ENCODE measurements at regions not wholly inside any gene's neighbourhood (a gene's known extent, or its start where the extent isn't known, plus 50 kb on each side); places are given as distances from the start of the nearest gene placed in this dataset.
"Not testable (repeated sequence)": the region's sequence is repeated elsewhere in the genome, so short reads cannot be mapped to it uniquely, and the experiment has no call there.

DNA sequence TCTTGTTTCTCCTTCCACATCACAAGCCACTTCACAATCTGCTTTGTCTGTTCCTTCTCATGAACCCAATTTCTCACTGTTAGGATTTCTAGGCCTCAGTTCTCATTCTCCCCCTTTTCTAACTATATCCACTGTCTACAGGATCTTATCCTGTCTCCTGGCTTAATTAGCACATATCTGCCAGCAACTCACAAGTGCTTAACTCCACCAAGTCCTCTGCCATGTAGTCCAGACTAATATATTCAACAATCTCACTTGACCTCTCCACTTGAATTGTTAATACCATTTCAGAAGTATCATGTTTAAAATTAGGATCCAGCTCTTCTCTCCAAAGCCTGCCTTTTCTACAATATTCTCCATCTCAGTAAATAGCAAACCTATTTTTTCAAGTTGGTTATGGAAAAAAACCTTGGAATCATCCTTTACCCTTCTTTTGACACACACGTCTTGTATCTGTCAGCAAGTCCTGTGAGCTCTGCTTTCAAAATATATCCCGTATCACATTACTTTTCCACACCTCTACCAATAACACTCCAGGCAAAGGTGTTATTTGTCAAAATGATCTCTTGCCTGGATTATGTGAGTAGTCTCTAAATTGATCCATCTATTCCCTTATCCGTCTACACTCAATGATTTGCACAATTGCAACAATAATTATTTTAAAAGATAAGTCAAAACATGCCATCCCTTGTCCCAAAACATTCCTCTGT is 127.2 kb upstream of the SLIT2 start:
- DNase-seq (ENCODE audit: low read depth): no peak

DNA sequence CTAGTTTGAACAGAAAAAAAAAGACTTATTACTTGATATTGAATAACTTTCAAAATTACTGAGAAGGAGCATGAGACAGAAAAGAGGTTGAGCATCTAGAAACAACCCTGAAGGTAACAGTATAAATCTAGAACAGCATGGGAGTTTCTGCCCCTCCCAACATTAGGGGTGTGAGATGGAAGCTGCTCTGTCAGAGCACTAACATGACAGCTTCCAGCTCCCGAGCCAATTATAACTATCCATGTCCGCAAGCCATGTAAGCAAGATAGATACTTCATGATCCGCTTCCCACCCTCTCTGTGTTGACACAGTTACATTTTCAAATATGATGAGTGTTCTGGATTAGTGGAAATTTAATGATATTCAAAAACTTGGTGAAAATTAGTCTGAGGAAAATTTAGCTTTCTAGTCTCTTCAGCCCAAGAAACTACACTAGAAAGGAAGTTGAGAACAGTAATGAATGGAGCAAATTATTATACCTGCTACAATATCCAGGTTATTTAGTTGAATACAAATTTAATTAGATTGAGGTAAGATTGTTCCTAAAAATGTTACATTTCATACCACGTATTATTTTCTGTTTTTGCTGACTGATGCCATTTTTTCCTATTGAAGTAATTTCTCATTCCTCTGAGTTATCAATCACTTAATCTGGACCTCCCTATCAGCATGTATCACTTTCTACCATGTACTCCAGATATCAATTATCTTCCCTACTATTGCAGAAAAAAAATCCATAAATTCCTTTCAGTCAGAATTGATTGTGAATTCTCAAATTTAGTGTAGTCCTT is 129.3 kb upstream of the SLIT2 start:
- no peak for DNase-seq (ENCODE audit: low read depth)

DNA sequence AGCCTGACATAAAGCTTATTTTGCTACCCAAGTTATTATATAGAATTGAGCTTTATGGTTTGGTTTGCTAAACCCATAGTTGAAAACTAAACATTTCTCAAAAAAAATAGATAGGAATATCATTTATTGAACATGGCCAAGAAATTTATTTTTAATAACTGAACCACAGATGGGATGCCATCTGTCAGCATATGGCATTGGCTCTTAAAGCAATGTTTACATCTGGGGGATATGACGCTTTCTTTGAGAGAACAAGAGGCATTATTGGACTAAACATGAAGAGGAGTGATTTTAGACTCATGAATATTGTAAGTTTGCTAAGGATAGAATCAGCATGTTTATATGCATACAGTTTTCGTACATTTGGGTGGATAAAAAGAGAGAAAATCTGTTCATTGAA is 132.6 kb upstream of the SLIT2 start:
- DNase-seq (ENCODE audit: low read depth): no peak

DNA sequence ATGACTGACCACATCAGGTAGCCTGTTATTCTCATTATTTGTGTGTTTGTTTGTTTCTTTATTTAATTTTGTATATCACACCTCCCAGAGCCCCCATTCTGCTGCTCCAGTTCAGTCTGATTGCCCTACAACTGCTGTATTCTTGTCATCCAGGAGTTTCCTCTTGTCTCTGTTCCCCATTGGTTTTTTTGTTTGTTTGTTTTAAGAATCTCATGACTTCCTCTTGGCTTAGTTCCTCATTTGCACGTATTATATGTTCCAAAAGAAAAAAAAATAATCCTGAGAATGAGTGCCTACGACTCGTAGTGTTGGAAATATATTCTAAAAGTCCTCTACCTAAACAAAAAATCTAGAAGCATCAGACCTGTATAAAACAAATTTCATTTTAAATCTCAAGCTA is 142.3 kb upstream of the SLIT2 start:
- DNase-seq (ENCODE audit: low read depth): no peak

DNA sequence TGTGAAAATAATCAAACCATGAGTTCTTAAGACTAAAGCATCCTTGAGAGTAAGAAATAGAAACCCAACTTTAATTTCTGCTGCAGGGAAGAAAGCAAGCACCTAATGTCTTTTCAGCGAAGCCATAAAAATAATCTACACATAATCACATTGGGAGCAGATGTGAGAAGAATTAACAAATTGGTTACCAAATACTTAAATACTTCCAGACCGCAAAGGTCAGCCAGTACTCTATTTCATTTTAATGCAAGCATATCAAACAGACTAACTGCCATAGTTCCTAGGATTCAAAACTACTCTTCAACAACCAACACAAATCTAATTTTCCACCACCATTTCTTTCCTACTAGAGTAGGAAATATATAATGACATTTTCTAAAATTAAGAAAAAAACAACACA is 144.8 kb upstream of the SLIT2 start:
- DNase-seq (ENCODE audit: low read depth): no peak

DNA sequence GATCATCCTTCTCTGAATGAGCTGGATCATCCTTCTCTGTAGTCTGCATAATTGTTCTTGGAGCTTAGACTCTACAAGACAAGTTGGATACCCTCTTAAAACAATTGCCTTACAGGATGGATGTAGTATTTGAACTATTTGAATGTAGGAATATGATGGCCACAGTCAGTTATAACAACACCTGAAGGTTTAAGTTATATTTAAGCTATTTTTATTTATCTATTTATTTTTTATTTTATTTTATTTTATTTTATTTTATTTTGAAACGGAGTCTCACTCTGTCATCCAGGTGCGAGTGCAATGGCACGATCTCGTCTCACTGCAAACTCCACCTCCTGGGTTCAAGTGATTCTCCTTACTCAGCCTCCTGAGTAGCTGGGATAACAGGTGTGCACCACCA is 149.9 kb upstream of the SLIT2 start:
- no peak for DNase-seq (ENCODE audit: low read depth)

DNA sequence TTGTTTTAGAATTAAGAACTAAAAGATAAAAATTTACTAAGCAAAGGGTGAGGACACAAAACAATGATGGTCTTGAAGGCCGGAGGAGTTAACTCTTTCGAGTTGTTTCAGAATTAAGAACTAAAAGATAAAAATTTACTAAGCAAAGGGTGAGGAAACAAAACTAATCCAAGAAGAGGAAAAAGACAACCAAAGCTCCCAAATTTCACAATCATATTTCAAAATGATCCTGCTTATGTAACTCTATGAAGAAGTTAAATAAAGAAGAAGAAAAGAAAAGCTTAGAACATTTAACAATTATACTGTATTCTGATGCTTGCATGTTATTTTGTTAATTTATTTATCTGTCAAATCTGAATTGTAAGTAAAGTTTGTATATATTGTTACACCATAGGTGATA is 154.8 kb upstream of the SLIT2 start:
- no peak for DNase-seq (ENCODE audit: low read depth)

DNA sequence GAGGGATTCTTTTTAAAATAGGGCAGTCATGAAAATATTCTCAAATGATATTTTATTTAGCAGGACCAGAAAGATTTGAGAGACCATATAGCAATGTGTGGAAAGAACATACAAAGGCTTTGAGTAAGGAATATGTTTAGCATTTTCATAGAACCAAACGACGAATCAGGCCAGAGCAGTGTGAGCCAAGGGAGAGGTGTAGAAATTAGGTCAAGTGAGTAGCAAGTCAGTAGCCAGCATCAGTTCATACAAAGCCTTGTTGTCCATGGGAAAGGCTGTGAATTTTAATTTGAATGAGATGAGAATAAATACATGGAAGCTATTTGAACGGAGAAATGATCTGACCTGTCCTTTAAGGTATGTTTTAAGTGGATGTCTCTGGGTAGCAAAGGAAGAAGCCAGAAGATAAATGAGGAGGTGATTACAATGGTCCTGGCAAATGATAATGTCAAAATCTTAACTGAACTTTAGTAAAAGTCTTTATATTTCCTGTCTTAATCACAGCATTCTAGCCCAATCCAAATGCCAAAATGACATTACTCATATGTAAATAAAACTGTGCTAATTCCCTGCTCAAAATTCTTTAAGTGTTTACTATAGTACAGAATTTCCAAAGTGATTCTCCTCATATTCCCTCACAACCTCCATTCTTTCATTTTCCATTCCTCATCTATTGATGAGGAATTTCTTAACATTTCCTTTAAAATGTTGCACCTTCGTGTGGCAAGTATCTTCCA is 155.7 kb upstream of the SLIT2 start:
- DNase-seq (ENCODE audit: low read depth): no peak

DNA sequence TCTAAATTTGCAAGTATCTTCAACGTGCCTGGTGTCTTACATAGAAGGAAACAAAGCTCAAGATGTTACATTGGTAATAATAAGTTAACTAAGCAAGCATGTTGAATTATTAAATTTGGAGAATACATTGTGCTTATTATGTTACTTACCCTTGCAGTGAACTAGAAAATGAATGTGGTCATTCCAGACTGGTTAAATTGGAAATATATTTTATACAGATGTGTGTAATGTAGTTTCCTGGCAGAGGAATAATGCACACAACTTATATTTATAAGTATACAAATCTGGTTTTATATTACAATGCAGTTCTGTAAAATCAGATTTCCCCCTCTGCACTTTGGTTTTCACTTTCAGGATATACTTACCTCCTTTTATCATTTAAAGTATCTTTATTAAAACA is 159.9 kb upstream of the SLIT2 start:
- no peak for DNase-seq (ENCODE audit: low read depth)

DNA sequence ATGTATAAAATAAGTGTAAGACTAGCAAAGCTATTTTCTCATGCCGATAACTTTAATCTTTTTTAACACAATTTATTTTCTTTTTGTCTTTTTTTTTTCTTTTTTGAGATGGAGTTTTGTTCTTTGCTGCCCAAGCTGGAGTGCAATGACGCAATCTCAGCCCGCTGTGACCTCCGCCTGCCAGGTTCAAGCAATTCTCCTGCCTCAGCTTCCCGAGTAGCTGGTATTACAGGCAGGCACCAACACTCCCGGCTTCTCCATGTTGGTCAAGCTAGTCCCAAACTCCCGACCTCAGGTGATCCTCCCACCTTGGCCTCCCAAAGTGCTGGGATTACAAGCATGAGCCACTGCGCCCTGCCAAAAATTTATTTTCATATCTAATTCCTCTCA is 164.2 kb upstream of the SLIT2 start:
- no peak for DNase-seq (ENCODE audit: low read depth)

DNA sequence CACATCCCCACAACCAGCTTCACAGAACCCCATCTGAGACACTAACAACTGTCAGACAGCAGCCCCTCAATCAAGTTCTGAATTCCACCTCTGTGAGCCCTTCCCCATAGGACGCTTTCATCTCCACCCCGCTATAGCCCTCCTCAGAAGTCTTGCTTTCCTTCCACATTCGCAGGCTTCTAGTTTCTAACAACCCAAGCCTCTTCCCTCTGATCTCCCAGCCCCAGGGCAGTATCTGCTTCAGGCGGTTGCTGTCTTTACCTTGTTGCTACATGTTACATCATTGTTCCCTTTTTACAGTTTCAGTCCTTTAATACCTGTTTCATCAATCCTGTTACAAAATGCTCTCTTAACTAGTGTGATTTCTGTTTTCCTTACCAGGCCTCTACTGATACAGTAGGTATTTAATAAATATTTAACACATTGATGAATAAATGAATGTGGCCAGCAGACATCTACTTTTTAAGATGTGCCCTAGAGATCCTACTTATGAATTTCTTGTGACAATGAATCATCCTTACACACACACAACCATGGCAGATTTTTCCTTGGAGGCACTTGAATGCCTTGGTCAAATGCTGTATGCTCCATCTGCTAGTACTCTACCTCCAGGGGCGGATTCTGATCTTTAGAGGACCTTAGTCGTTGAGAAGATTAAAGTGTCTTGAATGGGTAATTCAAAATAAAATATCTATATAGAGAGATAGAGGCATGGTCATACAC is 164.7 kb upstream of the SLIT2 start:
- no peak for DNase-seq (ENCODE audit: low read depth)

DNA sequence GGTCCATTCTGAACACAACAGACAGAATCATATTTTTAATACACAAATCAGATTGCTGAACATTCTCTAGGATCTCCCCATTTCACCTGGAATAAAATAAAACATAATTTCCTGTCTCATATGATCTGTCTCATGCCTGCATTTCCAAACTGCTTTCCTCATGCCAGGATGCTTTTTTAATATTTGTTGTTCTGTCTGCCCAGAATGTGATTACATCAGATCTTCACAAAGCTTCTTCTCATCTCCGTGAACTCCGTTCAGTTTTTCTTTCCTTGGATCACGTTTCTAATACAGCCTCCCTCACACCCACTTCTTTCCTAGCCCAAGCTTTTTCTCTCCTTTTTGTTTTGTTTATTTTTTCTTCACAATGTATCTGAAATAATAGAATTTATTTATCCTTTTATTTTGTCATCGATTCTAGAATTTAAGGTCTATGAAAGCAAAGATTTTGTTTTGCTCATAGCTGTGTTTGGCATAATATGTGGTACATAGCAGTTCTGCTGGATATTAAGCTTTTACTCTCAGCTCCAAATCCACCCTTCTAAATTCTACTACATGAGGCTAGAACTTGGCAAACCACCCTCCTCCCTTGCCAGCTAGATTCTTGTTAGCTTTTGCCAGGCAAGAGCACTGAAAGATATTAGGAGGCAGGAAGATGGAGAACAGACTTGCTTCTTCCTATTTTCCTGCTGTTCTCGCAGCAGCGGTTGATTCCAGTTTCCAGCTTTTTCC is 165.5 kb upstream of the SLIT2 start:
- DNase-seq (ENCODE audit: low read depth): no peak

DNA sequence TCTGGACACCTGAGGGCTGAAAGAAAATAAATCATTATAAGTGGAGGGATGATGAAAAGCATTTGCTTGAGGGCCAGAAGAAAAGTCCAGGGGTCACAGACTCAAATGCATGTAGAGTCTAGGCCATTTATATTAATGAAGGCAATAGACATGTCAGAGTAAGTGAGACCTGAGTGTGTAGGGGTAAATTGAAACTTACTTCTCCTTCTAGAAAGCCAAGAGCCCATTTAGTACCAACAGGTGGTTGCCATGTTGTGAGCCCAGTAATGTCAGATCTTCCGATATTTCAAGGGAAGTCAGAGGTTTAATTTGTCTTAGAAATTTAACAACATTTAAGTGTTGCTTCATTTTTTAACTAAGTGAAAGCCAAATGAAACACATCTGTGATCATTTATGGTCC is 166.1 kb upstream of the SLIT2 start:
- no peak for DNase-seq (ENCODE audit: low read depth)

DNA sequence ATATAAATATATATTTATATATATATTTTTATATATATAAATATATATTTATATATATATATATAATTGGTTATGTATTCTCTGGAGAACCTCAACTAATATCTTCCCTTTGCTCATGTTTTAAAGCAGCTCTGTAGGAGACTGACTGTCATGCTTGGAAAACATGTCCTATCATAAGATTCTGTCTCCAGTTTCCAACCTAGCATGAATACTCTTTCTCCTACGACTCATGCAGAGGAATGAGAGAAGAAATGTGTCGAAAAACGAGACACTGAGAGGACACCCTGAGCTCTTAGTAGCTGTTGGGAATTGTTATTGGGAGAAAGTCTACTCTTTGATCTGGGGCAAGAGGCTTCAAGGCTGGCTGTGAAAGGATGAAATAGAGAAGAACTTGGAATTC is 166.5 kb upstream of the SLIT2 start:
- DNase-seq (ENCODE audit: low read depth): no peak

DNA sequence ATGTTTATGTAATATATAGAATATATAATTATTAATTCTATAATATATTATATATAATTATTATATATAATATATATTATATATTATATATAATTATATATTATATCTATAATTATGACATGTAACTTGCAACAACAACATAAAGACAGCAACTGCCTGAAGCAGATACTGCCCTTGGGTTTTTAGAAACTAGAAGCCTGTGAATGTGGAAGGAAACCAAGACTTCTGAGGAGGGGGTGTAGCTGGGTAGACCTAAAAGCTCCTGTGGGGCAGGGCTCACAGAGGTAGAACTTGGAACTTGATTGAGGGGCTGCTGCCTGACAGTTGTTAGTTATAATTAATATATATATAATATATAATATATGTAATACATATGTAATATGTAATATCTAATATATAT is 167.2 kb upstream of the SLIT2 start:
- DNase-seq (ENCODE audit: low read depth): no peak

DNA sequence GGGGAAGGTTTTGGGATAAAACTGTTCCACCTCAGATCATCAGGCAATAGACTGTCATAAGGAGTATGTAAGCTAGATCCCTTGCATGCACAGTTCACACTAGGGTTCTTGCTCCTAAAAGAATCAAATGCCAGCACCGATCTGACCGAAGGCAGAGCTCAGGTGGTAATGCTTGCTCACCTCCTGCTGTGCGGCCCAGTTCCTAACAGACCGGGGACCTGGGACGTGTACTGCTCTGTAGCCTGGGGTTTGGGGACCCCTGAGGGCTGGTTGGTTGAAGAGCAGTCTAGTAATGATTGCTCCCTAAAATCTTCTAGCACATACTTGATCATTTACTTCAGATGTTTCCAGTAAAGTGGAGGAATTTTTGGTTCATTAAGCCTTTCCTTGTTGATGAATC is 173.1 kb upstream of the SLIT2 start:
- no peak for DNase-seq (ENCODE audit: low read depth)

DNA sequence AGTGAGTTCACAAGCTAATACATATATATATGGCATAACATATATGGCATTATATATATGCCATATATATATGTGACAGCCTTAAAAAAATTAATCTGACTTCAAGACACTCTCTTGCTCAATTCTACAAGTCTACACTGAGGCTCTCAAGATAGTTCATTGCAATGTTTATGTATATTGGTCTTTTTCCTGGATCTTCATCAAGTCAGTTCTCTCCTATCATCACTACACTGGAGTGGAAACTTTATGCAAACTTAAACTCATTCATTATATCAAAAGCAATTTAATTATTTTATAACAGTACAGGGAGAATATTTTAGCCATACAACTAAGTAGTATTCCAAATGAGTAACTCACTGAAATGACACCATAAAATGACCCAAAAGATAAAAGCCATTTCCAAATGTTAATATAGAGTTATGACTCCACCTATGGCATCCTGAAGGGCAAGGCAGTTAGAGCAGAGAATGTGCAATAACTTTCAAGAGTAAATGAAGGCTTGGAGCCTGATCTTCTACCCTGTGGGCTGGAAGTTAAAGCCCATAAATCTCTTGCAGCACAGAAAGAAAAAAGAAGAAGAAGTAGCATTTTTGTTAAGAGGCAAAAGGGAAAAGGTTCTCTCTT is 176.3 kb upstream of the SLIT2 start:
- no peak for DNase-seq (ENCODE audit: low read depth)

DNA sequence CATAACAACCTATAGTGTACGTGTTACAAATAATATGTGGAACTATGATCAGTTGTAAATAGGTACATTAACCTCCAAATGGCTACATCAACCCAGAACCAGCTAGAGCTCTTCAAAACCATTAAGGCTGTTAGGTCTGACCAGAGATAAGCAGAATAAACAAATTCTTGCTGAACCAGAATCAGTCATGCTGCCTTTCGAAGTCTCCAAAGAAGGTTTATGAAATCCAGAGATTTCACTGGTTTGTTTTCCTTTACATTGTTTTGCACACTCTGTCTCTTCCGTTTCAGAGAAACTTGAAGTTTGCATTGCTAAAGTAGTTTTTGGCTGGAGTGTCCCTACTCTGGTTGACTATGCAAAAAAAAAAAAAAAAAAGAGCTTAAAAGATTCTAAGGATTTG is 177.3 kb upstream of the SLIT2 start:
- DNase-seq (ENCODE audit: low read depth): no peak

DNA sequence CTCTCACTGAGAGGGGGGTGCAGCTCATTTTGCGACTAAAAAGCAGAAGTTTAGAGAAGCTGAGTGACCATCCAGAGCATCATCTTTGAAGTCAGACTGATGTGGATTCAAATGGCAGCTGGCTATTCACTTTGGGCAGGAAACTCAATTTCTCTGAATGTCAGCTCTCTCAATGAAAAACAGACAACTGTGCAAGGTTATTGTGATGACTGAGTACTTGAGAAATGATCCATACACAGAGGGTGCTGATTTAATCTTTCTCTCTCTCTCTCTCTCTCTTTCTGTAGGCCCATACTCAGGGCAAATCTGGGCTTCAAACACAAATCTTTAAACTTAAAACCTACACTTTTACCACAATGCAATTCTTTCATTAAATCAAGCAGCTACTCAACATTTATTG is 185.8 kb upstream of the SLIT2 start:
- no peak for DNase-seq (ENCODE audit: low read depth)

DNA sequence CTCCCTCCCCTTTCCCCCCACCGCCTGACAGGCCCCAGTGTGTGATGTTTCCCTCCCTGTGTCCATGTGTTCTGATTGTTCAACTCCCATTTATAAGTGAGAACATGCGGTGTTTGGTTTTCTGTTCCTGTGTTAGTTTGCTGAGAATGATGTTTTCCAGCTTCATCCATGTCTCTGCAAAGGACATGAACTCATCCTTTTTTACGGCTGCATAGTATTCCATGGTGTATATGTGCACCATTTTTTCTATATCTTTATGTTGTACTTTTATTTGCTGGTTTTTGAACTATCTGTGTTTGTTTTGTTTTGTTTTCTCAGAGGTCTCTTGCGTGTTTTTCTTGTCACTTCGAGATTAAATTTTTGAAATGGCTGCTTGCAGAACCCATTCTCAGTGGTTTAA is 188.8 kb upstream of the SLIT2 start:
- not testable (repeated sequence) for DNase-seq (ENCODE audit: low read depth)

DNA sequence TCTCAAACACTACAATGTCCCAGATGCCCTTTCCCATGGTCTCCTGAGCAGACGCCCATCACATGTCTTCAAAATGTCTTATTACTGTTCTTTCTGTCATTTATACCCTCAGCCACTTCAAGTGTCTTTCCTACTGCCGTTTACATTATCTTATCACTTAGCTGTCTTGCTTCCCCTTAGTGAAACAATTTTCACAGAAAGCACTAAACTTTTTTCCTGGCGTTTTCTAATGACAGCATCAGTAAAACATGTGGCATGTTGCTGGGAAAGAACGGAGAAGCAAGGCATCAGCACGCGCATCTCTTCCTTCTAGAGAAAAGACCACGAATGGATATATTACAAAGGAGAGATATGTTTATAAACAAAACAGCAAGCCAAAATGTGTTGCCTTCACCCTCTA is 189.7 kb upstream of the SLIT2 start:
- DNase-seq (ENCODE audit: low read depth): no peak

Measured in Daoy (cell line).